ENCODE measurements at regions not wholly inside any gene's neighbourhood (a gene's known extent, or its start where the extent isn't known, plus 50 kb on each side); places are given as distances from the start of the nearest gene placed in this dataset.
A peak's percentile ranks its signal among the peaks of the same experiment; 100 is the strongest.

- H3K4me1 ChIP-seq = peaks cover 0 to 27% (median 10%) of the 10 kb centered on the region in 6 donors
- TF ChIP-seq POLR2A (IDR thresholded peaks at IDR 0.05) (no peak), POLR2AphosphoS5 (IDR thresholded peaks at IDR 0.05) (no peak), CTCF (IDR thresholded peaks at IDR 0.05 in 8 of 11, conservative IDR thresholded peaks at IDR 0.05 in 3 of 11) (no peak)
- no peaks in the 10 kb centered on the region for H3K9me3 ChIP-seq
- H3K4me3 ChIP-seq = no peak overlapping the region
- H3K36me3 ChIP-seq = no peaks in the 10 kb centered on the region
- H3K27ac ChIP-seq = peak overlapping the region in 2 of 8 donors; percentile 52 to 62
- intact Hi-C loops (cut with DNase I; ENCODE audit: low total_unique reads) = no loop called here
- no peaks in the 10 kb centered on the region for H3K27me3 ChIP-seq (replicated peaks in 1 of 7)
- WGBS, 5 donors = 81 to 94% (median 85%) methylated on average over 4 of the region's 4 CpGs
- no peak for DNase-seq
Observed at GRCh38 chr3:193841581-193841980, 248.6 kb downstream of the OPA1 start.

- Histone ChIP-seq H3K4me1 (peaks cover 0 to 28% (median 10%) of the 10 kb centered on the region in 6 donors), H3K27me3 (replicated peaks in 1 of 7) (no peaks in the 10 kb centered on the region), H3K4me3 (peak overlapping the region in 1 of 8 donors; percentile 37), H3K27ac (peak overlapping the region in 6 of 8 donors; percentile 13 to 67 (median 43)), H3K36me3 (no peaks in the 10 kb centered on the region), H3K9me3 (no peaks in the 10 kb centered on the region)
- DNase-seq = no peak
- intact Hi-C loops (cut with DNase I; ENCODE audit: low total_unique reads) = no loop called here
- TF ChIP-seq CTCF (IDR thresholded peaks at IDR 0.05 in 8 of 11, conservative IDR thresholded peaks at IDR 0.05 in 3 of 11) (no peak), POLR2A (IDR thresholded peaks at IDR 0.05) (no peak), POLR2AphosphoS5 (IDR thresholded peaks at IDR 0.05) (peak in 1 of 3 donors; percentile 35)
- WGBS, 5 donors = 25 to 73% (median 57%) methylated on average over 16 of the region's 16 CpGs
Observed at GRCh38 chr3:193842029-193842798, 249.2 kb downstream of the OPA1 start.

- Histone ChIP-seq H3K36me3 (no peaks in the 10 kb centered on the region), H3K27me3 (replicated peaks in 1 of 7) (no peaks in the 10 kb centered on the region), H3K4me3 (no peak overlapping the region), H3K27ac (no peak overlapping the region), H3K9me3 (no peaks in the 10 kb centered on the region), H3K4me1 (peaks cover 0 to 28% (median 10%) of the 10 kb centered on the region in 6 donors)
- DNase-seq = no peak
- WGBS, 5 donors = 42 to 69% (median 63%) methylated on average over 13 of the region's 13 CpGs
- intact Hi-C loops (cut with DNase I; ENCODE audit: low total_unique reads) = no loop called here
- TF ChIP-seq POLR2AphosphoS5 (IDR thresholded peaks at IDR 0.05) = no peak
- no peak for TF ChIP-seq CTCF (IDR thresholded peaks at IDR 0.05 in 8 of 11, conservative IDR thresholded peaks at IDR 0.05 in 3 of 11)
- TF ChIP-seq POLR2A (IDR thresholded peaks at IDR 0.05) = no peak
Observed at GRCh38 chr3:193842832-193843473, 249.9 kb downstream of the OPA1 start.
